ENCODE measurements at regions not wholly inside any gene's neighbourhood (a gene's known extent, or its start where the extent isn't known, plus 50 kb on each side); places are given as distances from the start of the nearest gene placed in this dataset.

DNA sequence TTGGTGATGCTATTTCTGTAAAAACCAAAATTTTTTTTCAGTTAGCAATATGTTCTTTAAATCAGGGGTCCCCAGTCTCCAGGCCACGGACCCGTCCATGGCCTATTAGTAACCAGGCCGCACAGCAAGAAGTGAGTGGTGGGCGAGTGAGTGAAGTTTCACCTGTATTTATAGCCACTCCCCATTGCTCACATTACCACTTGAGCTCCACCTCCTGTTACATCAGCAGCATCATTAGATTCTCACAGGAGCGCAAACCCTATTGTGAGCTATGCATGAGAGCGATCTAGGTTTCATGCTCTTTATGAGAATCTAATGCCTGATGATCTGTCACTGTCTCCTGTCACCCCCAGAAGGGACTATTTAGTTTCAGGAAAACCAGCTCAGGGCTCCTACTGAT, 58.9 kb upstream of the SLC7A1 start:
- H3K36me3 ChIP-seq (ENCODE audit: control insufficient read depth in 2 of 2, extremely low read depth in 1 of 2, insufficient read depth in 2 of 2, low read length in 2 of 2) = no peaks in the 10 kb centered on the region
- H2AFZ ChIP-seq (ENCODE audit: low read depth, low read length) = no peak overlapping the region
- no peak overlapping the region for H3K4me2 ChIP-seq (ENCODE audit: insufficient read depth, low read length)
- no peaks in the 10 kb centered on the region for H3K79me2 ChIP-seq (ENCODE audit: control insufficient read depth, insufficient read depth, low read length)
- H3K4me1 ChIP-seq (ENCODE audit: control insufficient read depth, extremely low read depth, insufficient read depth, low read length) = no peaks in the 10 kb centered on the region
- POLR2A ChIA-PET = no interaction called here
- intact Hi-C loops (cut with micrococcal nuclease) = no loop called here
- FAIRE-seq = no peak
- TF ChIP-seq, protein P1, sequence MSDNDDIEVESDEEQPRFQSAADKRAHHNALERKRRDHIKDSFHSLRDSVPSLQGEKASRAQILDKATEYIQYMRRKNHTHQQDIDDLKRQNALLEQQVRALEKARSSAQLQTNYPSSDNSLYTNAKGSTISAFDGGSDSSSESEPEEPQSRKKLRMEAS (IDR thresholded peaks at IDR 0.05; ENCODE audit: insufficient read depth, insufficient read length) = no peak
- TF ChIP-seq MYC (IDR thresholded peaks at IDR 0.05; ENCODE audit: low read depth, low read length) (no peak), POLR2A (IDR thresholded peaks at IDR 0.05; ENCODE audit: low read depth, low read length) (no peak), GATA2 (IDR thresholded peaks at IDR 0.05; ENCODE audit: insufficient read depth, insufficient read length, low read depth, low read length) (no peak), EZH2 (IDR thresholded peaks at IDR 0.05; ENCODE audit: borderline replicate concordance, low read depth, low read length, severe bottlenecking) (no peak), FOS (IDR thresholded peaks at IDR 0.05; ENCODE audit: borderline replicate concordance, insufficient read depth, low read length) (no peak), POLR2AphosphoS5 (IDR thresholded peaks at IDR 0.05; ENCODE audit: insufficient read depth, low read depth, low read length) (no peak), JUN (IDR thresholded peaks at IDR 0.05; ENCODE audit: borderline replicate concordance, insufficient read depth, insufficient read length, low read depth) (no peak)
- TF ChIP-seq, protein P2, sequence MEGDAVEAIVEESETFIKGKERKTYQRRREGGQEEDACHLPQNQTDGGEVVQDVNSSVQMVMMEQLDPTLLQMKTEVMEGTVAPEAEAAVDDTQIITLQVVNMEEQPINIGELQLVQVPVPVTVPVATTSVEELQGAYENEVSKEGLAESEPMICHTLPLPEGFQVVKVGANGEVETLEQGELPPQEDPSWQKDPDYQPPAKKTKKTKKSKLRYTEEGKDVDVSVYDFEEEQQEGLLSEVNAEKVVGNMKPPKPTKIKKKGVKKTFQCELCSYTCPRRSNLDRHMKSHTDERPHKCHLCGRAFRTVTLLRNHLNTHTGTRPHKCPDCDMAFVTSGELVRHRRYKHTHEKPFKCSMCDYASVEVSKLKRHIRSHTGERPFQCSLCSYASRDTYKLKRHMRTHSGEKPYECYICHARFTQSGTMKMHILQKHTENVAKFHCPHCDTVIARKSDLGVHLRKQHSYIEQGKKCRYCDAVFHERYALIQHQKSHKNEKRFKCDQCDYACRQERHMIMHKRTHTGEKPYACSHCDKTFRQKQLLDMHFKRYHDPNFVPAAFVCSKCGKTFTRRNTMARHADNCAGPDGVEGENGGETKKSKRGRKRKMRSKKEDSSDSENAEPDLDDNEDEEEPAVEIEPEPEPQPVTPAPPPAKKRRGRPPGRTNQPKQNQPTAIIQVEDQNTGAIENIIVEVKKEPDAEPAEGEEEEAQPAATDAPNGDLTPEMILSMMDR (IDR thresholded peaks at IDR 0.05; ENCODE audit: extremely low read depth in 1 of 2, insufficient read depth in 1 of 2, low read depth in 1 of 2, low read length in 2 of 2) = no peak
- H3K9ac ChIP-seq (replicated peaks; ENCODE audit: extremely low read depth, insufficient read depth, low read length) = no peak overlapping the region
- H3K9me1 ChIP-seq (replicated peaks; ENCODE audit: control insufficient read depth, extremely low read depth, insufficient read depth, low read length) = no peaks in the 10 kb centered on the region
- H4K20me1 ChIP-seq (replicated peaks; ENCODE audit: control insufficient read depth, extremely low read depth, insufficient read depth, low read length) = no peaks in the 10 kb centered on the region
- dilution Hi-C loops (cut with MboI; ENCODE audit: extremely low pct_ligation_motif_present, low sequenced_read_pairs) = no loop called here
- CTCF ChIA-PET = no interaction called here
- H3K27ac ChIP-seq (ENCODE audit: insufficient read depth, low read depth, low read length) = no peak overlapping the region
- no peak overlapping the region for H3K4me3 ChIP-seq (replicated peaks in 1 of 3; ENCODE audit: insufficient read depth in 1 of 3, low read depth in 1 of 3, low read length in 3 of 3)
- H3K27me3 ChIP-seq (ENCODE audit: control insufficient read depth in 2 of 2, insufficient read depth in 2 of 2, low read length in 2 of 2) = peaks cover 0 to 2% of the 10 kb centered on the region in 2 experiments
- H3K9me3 ChIP-seq (replicated peaks; ENCODE audit: control insufficient read depth, insufficient read depth, low read length) = no peaks in the 10 kb centered on the region
- no peak for DNase-seq (ENCODE audit: low read depth, low spot score)
- no TSS peak for BruUV-seq (replicated peaks)
